GM18909 (cell line): ENCODE measurements at regions not wholly inside any gene's neighbourhood (a gene's known extent, or its start where the extent isn't known, plus 50 kb on each side); places are given as distances from the start of the nearest gene placed in this dataset.

Experiments used
- ATAC-seq: cut with Tn5 transposase; IDR thresholded peaks from one replicate; pipeline ENCODE4 v1.9.1; 2021; ENCODE audit warnings: mild to moderate bottlenecking; ENCODE audit not compliant: unreplicated experiment, poor library complexity

DNA sequence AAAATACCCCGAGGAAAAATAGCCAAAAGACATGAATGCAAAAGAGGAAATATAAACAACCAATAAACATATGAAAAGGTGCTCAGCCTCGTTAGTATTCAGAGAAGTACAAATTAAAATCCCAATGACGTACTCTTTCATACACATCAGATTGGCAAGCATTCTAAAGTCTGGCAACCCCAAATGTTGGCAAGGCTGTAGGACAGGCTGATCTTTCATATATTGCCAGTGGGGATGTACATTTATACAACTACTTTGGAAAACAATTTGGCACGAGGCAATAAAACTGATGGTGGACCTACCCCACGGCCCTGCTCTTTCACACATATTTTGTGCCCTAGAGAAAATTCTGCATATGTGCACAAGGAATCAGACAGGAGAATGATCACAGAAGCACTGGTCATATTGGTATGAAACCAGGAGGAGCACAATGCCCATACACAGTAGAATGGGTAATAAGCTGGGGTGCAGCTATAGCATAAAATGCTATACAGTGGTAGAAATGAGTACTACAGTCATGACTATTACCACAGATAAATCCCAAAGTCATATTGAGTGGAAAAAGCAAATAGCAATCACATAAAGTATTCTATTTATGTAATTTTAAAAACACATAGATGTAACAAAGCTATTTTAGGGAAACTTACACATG is 176.0 kb upstream of the SLC24A5 start:
- ATAC-seq: no peak

DNA sequence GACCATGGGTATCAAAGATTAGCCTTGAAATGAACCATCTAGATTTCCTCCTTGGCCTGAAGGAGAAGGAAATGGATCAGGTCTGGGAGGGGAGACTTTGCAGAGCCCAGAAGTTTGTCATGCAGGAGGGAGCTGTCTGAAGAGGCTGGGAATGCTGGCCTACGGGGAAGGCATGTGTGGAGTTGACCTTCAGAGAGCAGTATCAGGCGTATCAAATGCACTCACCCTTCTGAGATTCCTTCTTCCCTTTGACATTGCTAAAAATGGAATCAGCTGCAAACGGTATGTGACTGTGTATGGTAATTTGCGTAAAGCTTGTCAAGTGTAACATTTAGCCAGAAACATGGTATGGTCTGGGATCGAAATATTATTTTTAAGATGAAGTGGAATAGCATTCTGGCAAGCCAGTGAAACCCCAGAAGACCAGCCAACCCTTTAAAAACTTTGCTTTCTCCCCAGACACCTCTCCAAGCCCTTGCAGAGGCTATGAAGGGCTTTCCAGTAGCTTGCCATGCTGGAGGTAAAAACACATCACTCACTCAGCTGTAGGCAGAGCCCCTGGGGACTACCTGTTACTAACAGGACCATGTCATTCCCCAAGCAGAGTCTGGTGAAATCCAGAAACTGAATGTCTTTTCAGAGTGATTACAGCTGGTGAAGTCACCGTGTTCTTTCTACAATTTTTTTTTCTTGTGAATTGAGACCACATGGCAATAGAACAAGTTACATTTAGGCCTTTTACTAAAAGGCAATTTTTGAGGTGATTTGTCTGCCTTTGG is 174.7 kb upstream of the SLC24A5 start:
- no peak for ATAC-seq

DNA sequence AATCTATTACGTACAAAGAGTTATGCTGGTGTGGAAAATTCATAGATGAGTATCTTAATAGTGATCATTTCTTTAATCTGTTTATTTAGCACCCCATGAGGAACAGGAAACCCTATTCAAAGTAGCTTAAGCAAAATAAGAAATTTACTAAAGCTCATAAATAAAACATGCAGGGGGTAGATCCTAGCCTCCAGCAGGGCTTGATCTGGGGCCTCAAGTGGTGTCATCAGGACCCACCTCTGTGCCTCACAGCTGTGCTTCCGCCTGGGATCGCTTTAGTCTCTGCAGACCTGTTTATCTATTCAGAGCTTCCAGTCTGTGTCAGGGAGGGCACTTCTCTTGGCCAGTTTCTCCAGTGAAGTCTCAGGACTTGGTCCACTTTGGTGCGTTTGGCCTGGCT is 171.0 kb upstream of the SLC24A5 start:
- no peak for ATAC-seq

DNA sequence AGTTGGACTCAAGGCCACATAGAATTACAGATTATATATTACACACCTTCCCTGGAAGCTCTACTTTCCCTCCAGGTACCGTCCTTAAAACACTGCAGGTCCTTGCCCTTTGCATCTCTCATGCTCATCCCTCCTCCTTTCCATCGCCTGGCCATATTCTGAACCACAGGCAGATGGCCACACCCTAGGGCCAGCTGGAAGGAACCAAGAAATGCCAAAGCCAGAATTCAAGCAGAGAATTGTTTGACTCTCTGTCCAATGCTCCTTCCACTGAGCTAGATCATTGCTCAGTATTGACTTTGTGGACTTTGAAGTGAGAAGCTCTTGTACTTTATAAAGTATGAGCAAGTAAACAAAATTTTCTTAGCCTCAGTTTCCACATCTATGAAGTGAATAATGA is 170.3 kb upstream of the SLC24A5 start:
- no peak for ATAC-seq

DNA sequence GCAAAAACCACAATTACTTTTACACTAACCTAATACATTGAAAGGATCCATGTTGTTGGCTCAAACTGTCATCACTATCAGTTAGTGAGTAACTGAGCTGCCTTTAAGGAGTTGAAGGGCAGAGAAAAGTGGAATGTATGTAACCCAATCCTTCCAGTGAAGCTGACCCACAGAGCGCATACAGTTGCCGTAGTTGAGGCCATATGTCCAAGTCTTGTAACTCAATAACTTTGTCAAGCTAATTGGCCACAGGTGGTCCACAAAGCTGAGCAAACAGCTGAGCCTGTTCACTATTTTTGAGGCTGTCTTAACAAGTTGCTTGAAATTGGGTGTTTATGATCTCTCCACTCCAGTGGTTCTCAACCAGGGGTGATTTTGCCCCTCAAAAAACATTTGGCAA is 169.0 kb upstream of the SLC24A5 start:
- no peak for ATAC-seq

DNA sequence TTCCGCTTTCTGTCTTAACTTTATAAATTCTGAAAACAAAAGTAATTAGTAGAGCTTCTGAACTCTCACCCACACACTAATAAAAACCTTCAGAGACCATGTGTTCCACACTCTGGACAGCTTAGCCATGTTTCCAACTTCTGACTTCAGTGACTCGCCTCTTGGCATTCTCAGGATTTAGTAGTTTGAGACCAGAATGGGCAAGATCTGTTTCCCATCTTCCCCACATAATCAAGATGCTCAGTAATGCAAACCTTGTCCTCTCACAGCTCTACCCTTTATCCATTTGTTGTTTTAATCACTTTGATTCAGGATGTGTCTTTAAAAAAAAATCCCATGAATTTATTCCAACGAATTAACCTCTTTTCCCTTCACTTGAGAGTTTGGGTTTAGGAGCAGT is 166.6 kb upstream of the SLC24A5 start:
- ATAC-seq: no peak

DNA sequence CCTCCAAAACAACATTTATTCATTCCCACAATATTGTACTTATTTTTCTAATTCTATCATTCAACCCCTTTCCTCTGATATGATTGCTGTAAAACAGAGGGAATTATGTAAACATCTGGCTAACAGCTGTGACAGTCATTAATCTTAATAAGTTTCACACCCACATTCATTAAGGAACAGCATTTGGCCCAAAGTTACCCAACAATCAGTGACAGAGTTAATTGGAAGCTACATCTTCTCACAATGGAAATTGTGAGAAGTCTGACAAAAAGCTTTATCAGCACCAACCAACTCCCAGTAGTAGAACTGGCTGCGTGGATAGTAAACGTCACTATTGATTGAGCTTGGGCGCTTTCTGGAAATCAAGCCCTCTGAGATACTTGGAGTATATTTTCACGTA is 165.8 kb upstream of the SLC24A5 start:
- ATAC-seq: no peak

DNA sequence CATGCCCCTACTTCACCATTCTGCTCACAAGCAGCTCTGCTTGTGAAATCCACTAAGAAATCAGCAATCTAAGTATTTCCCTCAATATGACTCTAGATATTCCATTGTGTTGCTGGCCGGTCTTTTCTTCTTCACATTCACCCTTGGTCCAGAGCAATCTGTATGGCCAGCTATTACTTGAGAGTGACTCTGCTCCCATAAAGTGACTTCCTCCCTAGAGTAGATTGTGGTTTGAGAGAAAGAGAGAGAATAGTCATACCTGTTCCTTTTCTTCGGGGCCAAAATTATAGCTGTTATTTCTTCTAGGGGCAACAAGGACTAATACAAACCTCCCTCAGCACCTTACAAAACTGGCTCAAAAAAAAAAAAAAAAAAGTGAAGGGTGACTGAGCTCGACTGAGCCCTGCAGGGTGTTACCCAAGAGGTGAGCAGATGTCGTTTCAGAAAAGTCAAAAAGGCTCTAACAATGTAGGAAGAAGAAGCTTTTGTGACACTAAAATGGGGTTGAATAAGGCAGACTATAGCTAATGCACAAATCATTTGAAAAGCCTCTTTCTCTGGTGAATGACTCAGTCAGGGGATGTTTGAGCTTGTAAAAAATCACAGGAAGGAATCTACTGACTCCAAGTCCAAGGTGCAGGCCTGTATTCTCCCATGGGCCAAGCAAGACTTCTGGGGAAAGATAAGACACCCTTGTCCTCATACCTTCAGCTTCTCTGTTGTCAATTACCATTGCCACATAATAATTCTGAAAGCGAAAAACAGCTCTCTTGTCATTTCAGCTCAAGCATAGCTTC is 161.0 kb upstream of the SLC24A5 start:
- no peak for ATAC-seq

DNA sequence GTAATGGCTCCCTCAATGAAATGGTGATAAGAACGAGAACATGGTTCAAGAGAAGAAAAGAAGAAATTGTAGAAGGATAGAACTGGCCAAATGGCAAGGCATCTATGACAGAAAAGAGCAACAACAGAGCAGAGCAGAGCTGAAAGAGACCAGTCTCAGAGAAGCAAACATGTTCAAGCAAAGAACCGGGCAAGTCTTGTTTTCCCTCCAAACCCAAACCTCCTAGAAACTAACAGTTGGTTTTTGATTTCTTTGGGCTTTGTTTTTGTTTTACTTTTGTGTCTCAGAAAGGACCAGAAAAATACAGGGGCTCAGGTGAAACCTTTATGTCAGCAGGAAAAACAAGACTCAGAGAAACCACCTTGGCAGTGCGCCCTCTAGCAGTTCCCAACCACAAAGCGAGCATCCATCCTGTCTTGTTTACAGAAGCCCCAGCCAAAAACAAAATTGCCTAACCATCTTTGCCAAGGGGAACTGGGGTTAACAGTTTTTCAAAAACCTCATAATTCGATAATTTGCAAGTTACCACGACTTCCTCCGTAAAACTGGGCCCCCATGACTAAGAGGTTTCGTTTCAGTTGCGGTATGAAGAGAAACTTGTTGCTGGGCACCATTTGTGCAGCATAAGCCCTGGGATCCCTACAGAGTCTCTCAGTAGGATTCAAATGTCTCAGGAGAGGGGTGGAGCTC is 159.2 kb upstream of the SLC24A5 start:
- ATAC-seq: peak; percentile 96

DNA sequence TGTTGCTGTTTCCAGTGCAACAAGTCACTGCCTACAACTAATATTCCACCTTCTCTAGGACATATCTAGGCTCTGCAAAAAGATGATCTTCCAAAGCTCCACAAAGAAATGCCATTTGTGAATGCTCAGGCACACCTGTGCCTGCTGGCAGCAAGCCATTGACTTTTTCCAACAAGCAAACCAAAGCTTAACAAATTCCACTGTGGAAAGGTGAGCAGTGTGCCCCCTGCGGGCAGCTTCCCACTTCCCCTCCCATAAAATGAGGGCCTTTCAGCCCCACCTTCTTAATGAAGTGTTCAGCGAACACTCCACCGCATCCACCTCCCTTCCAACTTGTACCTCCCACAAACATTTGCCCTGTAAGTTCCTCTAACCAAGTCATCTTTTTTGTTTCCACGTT is 157.5 kb upstream of the SLC24A5 start:
- no peak for ATAC-seq

DNA sequence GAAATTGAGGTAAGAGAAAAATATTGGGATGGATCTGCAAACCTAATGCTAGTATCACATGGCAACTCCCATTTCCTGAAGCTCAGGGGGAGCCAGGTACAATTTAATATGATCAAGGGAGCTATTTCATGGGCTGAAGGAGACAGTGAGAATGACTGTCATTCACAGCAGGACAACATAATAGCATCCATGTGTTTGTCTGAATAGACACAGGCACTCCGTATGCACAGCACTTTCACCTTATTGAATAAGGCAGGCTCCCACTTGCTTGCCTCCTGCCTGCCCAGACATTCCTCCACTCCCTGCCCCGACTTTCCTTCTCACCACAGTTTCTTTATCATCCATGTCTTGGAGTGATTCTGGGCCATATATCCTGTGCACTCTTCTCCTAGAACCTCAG is 156.6 kb upstream of the SLC24A5 start:
- no peak for ATAC-seq

DNA sequence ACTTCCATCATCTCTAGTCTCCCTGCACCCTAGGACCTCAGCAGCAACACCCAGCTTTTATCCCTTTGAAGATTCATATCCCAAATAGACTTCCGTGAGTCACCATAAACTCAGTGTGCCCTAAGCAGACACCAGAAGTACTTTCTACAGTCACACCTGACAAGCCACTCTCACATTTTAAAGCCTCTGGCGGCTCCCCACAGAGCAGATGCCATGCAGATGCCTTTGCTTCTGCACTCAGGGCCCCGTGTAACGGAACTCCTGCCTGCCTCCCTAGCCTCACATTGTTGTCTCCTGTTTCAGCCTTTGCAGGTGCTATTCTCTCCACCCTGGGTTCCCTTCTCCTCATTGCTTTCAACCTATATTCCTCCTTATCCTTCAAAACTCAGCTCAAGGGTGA is 155.5 kb upstream of the SLC24A5 start:
- no peak for ATAC-seq

DNA sequence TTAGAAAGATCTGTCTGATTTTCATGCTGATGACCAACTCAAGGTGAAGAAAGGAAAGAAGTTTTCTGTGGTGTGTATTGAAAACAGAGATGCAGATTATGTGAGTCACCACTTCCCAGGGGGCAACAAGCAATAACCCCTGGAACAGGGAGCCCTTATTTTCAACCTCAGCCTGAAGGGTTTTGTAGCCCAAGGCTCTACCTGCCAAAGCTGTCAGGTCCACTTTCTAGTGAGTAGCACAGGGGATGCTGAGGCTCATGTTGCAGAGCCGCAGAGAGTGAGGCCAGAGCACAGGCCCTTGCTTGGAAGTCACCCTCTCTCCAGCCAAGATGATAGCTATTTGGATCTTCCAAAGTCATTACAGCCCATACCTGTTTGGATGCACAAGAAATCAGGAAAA is 152.2 kb upstream of the SLC24A5 start:
- ATAC-seq: no peak

DNA sequence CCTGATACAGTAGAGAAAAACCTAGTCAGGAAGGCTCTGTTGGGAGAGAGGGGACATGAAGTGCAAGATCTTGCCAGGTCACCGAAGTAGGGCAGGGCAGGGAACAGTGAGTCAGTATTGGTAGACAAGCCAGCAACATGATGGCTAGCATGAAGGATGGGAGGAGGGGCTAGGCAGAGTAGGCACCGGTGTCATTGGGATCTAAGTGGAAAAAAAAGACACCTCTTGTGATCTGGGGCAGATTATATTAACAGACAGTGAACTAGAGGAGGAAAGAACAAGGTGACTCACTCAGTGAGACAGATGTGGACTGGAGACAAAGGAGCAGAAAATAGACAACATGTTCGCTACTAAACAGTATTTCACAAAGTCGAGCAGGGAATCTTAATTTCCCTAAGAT is 149.2 kb upstream of the SLC24A5 start:
- ATAC-seq: no peak

DNA sequence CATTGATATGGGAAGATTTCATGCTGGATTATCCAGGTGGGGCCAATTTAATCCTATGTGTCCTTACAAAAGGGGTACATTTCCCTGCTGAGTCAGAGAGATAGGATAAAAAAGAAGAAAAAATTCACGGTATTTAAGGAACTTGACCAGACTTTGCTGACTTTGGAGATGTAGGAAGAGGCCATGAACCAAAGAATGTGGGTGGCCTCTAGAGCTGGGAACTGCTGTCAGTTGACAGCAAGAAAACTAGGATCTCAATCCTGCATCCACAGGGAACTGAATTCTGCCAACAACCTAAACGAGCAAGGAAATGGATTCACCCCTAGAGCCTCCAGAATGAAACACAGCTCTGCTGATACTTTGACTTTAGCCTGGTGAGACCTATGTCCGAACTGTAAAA is 148.1 kb upstream of the SLC24A5 start:
- ATAC-seq: no peak

DNA sequence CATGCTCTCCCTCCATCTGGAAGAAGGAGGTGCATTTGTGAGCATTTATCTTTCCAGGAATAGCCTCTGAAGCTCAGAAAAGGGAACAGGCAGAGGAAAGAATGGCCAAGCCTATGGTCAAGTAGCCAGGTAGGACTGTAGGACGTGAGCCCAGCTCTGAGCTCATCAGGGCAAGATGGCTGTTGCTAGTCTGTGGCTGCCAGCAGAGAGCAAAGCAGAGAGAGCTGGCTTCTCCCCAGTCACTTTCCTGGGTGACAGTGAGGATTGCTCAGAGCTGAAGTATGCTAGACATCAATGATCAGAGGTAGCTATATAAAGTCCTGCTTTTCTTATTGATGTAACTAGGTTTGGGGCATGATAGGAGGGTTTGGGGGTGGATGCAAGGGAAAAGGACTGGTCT is 146.1 kb upstream of the SLC24A5 start:
- no peak for ATAC-seq

DNA sequence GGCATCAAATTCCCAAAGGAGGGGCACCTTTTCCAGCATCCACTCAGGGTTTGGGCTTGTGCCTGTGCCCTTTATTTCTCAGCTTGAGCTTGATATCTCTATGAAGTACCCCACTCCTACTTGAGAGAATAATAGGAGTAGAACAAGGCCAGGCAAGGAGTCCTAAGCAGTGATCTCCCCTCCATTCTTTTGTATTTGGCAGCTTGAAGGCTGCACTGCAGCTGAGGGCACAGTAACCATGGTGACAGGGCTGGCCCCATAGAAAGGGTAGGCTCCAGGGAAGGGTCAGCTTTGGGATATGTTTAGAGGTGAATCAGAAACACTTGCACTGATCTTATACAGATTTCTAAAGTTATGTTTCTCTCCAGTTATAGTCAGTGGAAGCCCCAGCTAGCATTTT is 145.4 kb upstream of the SLC24A5 start:
- ATAC-seq: no peak

DNA sequence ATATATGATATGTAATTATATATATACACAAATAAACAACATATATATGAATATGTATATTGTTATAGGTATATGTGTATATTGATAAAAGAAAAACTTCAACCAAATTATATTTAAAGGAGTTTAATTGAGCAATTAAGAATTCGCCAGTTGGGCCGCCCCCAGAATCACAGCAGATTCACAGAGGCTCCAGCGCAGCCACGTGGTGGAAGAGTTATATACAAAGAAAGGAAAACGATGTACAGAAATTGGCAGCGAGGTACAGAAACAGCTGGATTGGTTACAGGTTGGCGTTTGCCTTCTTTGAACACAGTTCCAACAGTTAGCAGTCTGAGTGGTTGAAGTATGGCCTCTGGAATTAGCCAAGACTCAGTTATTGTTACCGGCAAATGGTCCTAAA is 137.3 kb upstream of the SLC24A5 start:
- no peak for ATAC-seq

DNA sequence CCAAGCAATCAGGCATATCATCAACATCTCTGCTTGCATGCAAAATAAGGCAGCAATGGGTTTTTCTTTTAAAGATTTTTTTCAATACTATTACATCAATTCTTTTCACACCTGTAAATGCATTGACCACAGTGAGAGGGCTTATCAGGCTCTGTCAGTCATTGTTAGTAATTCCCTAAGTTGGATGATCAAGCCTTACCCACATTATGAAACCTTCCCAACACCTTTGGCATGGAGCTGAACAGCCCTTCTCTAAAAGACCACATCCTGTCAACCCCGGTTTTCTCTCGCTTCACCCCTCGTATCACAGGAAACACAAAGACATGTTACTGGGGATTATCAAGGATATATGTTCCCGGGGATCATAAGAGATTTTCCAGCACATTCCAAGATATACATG is 135.2 kb upstream of the SLC24A5 start:
- no peak for ATAC-seq

DNA sequence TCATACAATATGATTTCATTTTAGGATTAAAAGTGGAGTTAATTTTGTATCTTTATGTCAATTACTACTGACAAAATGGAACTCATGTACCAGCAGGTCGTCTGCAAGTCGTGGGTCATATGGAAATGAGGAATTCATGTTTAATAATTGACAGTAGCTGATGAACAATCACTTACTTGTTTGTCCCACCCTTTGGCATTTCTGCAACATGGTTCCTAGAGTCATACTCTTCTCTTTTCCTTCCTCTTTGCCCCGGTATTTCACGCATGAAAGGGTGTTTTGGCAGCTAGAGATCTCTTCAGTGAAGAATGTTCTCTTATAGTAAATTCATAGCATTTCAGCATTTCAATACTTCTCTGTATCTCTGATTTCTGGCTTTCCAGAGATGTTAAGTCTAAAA is 133.3 kb upstream of the SLC24A5 start:
- peak; percentile 23 for ATAC-seq
